Keratinocyte (primary cell): ENCODE measurements at regions not wholly inside any gene's neighbourhood (a gene's known extent, or its start where the extent isn't known, plus 50 kb on each side); places are given as distances from the start of the nearest gene placed in this dataset.

Experiments used
- DNase-seq: peaks from one replicate; pipeline ENCODE4 v3.0.0-alpha.2; 2011; ENCODE audit warnings: low read depth, missing footprints, low spot score
- FAIRE-seq: peaks from 2 replicates; lab custom pipeline; 2011; peaks lifted over from hg19 to GRCh38; lab: Jason Lieb, UNC
- H2AFZ ChIP-seq: 2 replicates; pipeline ENCODE4 v1.6.0; 2012; ENCODE audit warnings: low read length, control low read depth, inconsistent platforms; ENCODE audit not compliant: control insufficient read depth
- H3K27ac ChIP-seq: 2 replicates; pipeline ENCODE4 v1.5.1; 2011; ENCODE audit warnings: low read length; ENCODE audit not compliant: control insufficient read depth, insufficient read depth
- H3K27me3 ChIP-seq: 3 replicates; pipeline ENCODE4 v1.6.0; 2011; ENCODE audit warnings: low read length; ENCODE audit not compliant: control insufficient read depth, insufficient read depth; ENCODE audit errors: extremely low read depth
- H3K36me3 ChIP-seq, 2 experiments: 2 replicates in 1 of 2; 3 replicates in 1 of 2; pipeline ENCODE4 v1.5.1; 2011; ENCODE audit warnings: low read length in 2 of 2, mild to moderate bottlenecking in 1 of 2; ENCODE audit not compliant: control insufficient read depth in 2 of 2, insufficient read depth in 2 of 2; ENCODE audit errors: extremely low read depth in 1 of 2
- H3K4me1 ChIP-seq: 3 replicates; pipeline ENCODE4 v1.5.1; 2011; ENCODE audit warnings: low read length; ENCODE audit not compliant: control insufficient read depth, insufficient read depth; ENCODE audit errors: extremely low read depth
- H3K4me2 ChIP-seq: 3 replicates; pipeline ENCODE4 v1.6.0; 2011; ENCODE audit warnings: low read depth, low read length; ENCODE audit not compliant: control insufficient read depth, insufficient read depth; ENCODE audit errors: extremely low read depth
- H3K4me3 ChIP-seq, 3 experiments: fragments of 200-600 bp in 1 of 3; sonication (generic) in 1 of 3; 2 replicates in 2 of 3; 3 replicates in 1 of 3; pipeline ENCODE4 v1.5.1; 2011 to 2016; ENCODE audit warnings: low read length in 3 of 3, mild to moderate bottlenecking in 3 of 3, control low read depth in 2 of 3, inconsistent platforms in 1 of 3, low read depth in 1 of 3, mixed read lengths in 1 of 3, mixed run types in 1 of 3, moderate library complexity in 1 of 3; ENCODE audit not compliant: control insufficient read depth in 2 of 3, insufficient read depth in 2 of 3; ENCODE audit errors: extremely low read depth in 1 of 3
- H3K79me2 ChIP-seq: 2 replicates; pipeline ENCODE4 v1.6.0; 2012; ENCODE audit warnings: low read length; ENCODE audit not compliant: control insufficient read depth, insufficient read depth
- H3K9ac ChIP-seq: 3 replicates; pipeline ENCODE4 v1.6.0; 2011; ENCODE audit warnings: low read length; ENCODE audit not compliant: control insufficient read depth, insufficient read depth; ENCODE audit errors: extremely low read depth
- H3K9me1 ChIP-seq: 3 replicates; pipeline ENCODE4 v1.6.0; 2011; ENCODE audit warnings: low read length; ENCODE audit not compliant: control insufficient read depth, insufficient read depth; ENCODE audit errors: extremely low read depth
- H3K9me3 ChIP-seq: 2 replicates; pipeline ENCODE4 v1.5.1; 2012; ENCODE audit warnings: low read depth, low read length; ENCODE audit not compliant: control insufficient read depth
- H4K20me1 ChIP-seq: 3 replicates; pipeline ENCODE4 v1.6.0; 2011; ENCODE audit warnings: low read length; ENCODE audit not compliant: control insufficient read depth, insufficient read depth; ENCODE audit errors: extremely low read depth
- CTCF ChIP-seq, 3 experiments: IDR thresholded peaks in 1 of 3; conservative IDR thresholded peaks in 1 of 3; optimal IDR thresholded peaks in 1 of 3; 2 replicates in 2 of 3; 3 replicates in 1 of 3; pipeline versions ENCODE3 to v1.5.1; 2011; ENCODE audit warnings: low read length in 3 of 3, mild to moderate bottlenecking in 3 of 3, moderate library complexity in 2 of 3, control low read depth in 1 of 3, inconsistent platforms in 1 of 3; ENCODE audit not compliant: insufficient read depth in 2 of 3; ENCODE audit errors: extremely low read depth in 1 of 3
- EZH2 ChIP-seq: IDR thresholded peaks from one replicate; pipeline ENCODE4 v1.6.1; 2012; ENCODE audit warnings: inconsistent platforms, mild to moderate bottlenecking, low read length, moderate library complexity
- dilution Hi-C: fragments of 300-500 bp; cut with MboI; formaldehyde crosslinking; loops from one replicate; pipeline ENCODE4 v1.7.0; 2020; ENCODE audit warnings: low sequenced_read_pairs; ENCODE audit not compliant: extremely low pct_ligation_motif_present

- H3K27ac ChIP-seq = no peak overlapping the region
- no peak for TF ChIP-seq EZH2
- TF ChIP-seq CTCF (optimal IDR thresholded peaks at IDR 0.05 in 1 of 3, IDR thresholded peaks at IDR 0.05 in 1 of 3, conservative IDR thresholded peaks at IDR 0.05 in 1 of 3; ENCODE audit: extremely low read depth in 1 of 3, insufficient read depth in 2 of 3, low read length in 3 of 3) = no peak
- DNase-seq (no peak), FAIRE-seq (no peak)
- no peaks in the 10 kb centered on the region for H3K9me1 ChIP-seq
- peaks cover 44% of the 10 kb centered on the region for H3K27me3 ChIP-seq
- dilution Hi-C loops = no loop called here
- H3K4me3 ChIP-seq = no peak overlapping the region
- no peaks in the 10 kb centered on the region for H3K9me3 ChIP-seq
- no peaks in the 10 kb centered on the region for H3K36me3 ChIP-seq
- H4K20me1 ChIP-seq = no peaks in the 10 kb centered on the region
- no peak overlapping the region for H3K9ac ChIP-seq
- no peaks in the 10 kb centered on the region for H3K79me2 ChIP-seq
- H3K4me1 ChIP-seq = no peaks in the 10 kb centered on the region
- H3K4me2 ChIP-seq = no peak overlapping the region
- no peak overlapping the region for H2AFZ ChIP-seq
These were observed 146.5 kb downstream of the MRM1 start for GRCh38 chr17:36747861-36748260.

GRCh38 chr17:36748272-36748671 lies 146.9 kb downstream of the MRM1 start:
- no peak overlapping the region for H2AFZ ChIP-seq
- H3K4me3 ChIP-seq = no peak overlapping the region
- no peak for FAIRE-seq
- peaks cover 48% of the 10 kb centered on the region for H3K27me3 ChIP-seq
- no peak for DNase-seq
- no peak overlapping the region for H3K27ac ChIP-seq
- H3K9me3 ChIP-seq = no peaks in the 10 kb centered on the region
- no peak overlapping the region for H3K4me2 ChIP-seq
- dilution Hi-C loops = no loop called here
- TF ChIP-seq CTCF (optimal IDR thresholded peaks at IDR 0.05 in 1 of 3, IDR thresholded peaks at IDR 0.05 in 1 of 3, conservative IDR thresholded peaks at IDR 0.05 in 1 of 3; ENCODE audit: extremely low read depth in 1 of 3, insufficient read depth in 2 of 3, low read length in 3 of 3) (no peak), EZH2 (no peak)
- H4K20me1 ChIP-seq = no peaks in the 10 kb centered on the region
- H3K79me2 ChIP-seq = no peaks in the 10 kb centered on the region
- no peaks in the 10 kb centered on the region for H3K9me1 ChIP-seq
- H3K9ac ChIP-seq = no peak overlapping the region
- H3K4me1 ChIP-seq = no peaks in the 10 kb centered on the region
- no peaks in the 10 kb centered on the region for H3K36me3 ChIP-seq
